GM18520 (cell line): ENCODE measurements at regions not wholly inside any gene's neighbourhood (a gene's known extent, or its start where the extent isn't known, plus 50 kb on each side); places are given as distances from the start of the nearest gene placed in this dataset.
A peak's percentile ranks its signal among the peaks of the same experiment; 100 is the strongest.
"Not testable (repeated sequence)": the region's sequence is repeated elsewhere in the genome, so short reads cannot be mapped to it uniquely, and the experiment has no call there.

Experiments used
- ATAC-seq: cut with Tn5 transposase; IDR thresholded peaks from one replicate; pipeline ENCODE4 v1.9.1; 2021; ENCODE audit not compliant: unreplicated experiment

DNA sequence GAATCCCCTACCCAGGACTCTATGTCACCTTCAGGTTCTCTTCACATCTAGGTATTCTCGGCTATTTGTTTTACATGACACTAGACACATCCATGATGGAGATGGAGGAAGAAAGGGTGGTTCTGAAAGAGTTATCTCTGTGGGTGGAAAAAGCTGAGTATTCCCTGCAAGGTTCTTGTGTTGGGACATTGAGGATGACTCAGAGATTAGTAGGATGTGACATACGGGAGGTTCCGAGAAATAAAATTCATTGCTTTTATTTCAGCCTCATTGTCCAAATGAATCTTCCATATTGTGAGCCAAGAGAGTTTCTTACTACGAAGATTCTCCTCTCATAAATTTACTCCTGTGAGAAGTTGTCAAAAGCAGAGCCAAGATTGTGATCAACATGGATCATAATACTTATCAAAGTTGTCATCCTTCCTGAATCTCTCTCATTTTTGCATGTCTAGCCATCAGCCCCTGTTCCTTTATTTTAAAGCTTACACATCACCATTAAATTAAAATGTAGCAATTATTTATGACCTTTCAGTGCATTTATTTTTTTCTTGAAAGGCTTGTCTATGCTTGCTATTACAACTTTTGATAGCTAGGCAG, 370.0 kb downstream of the PSAT1 start:
- no peak for ATAC-seq

GRCh38 chr9:78668148-78668832, 371.4 kb downstream of the PSAT1 start:
- ATAC-seq: no peak

DNA sequence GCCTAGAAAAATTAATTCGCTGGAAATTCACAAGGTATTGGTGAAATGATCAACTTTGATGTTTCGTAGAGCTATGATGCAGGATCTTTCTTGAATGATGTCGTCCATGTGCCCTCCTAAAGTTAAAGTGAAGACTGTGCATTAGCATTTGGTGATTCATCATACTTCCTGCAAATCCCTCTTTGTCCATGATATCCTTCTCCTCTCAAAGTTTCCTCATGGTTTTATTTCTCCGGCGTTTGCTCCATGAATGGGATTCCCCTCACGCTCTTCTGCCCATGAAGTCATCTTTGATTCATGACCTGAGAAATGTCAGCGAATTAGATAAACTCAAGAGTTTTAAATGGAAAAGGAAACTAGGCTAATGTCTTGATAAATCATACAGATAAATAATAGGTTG, 372.7 kb downstream of the PSAT1 start:
- ATAC-seq: no peak

- no peak for ATAC-seq
These were observed 374.9 kb downstream of the PSAT1 start for GRCh38 chr9:78671785-78672184.

DNA sequence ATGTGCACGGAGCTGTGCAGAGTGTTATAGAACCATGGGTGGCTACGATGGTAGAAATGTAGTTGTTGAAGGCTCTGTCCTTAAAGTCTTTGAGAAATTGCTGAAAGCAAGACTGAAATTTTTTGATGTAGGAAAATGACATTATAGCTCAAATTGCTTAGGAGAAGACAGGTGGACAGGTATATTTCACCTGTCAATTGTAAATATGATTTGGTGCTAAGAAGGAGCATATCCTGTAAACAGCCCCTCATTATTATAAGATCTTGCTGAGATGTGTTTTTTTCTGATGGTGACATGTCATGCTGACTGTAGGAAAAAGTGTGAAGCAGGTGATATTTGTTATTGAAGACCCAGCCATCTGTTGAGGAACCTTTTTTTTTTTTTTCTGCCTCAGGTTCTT, 377.9 kb downstream of the PSAT1 start:
- ATAC-seq: no peak

GRCh38 chr9:78676009-78676408, 379.1 kb downstream of the PSAT1 start:
- no peak for ATAC-seq

- ATAC-seq: no peak
These were observed 379.7 kb downstream of the PSAT1 start for GRCh38 chr9:78676623-78677022.

GRCh38 chr9:78677326-78677725, 380.4 kb downstream of the PSAT1 start:
- ATAC-seq: no peak

- ATAC-seq: no peak
These were observed 382.0 kb downstream of the PSAT1 start for GRCh38 chr9:78678877-78679276.

GRCh38 chr9:78680196-78680595, 383.3 kb downstream of the PSAT1 start:
- ATAC-seq: no peak

- no peak for ATAC-seq
These were observed 385.3 kb downstream of the PSAT1 start for GRCh38 chr9:78682216-78682615.

GRCh38 chr9:78685471-78685870, 388.5 kb downstream of the PSAT1 start:
- no peak for ATAC-seq

DNA sequence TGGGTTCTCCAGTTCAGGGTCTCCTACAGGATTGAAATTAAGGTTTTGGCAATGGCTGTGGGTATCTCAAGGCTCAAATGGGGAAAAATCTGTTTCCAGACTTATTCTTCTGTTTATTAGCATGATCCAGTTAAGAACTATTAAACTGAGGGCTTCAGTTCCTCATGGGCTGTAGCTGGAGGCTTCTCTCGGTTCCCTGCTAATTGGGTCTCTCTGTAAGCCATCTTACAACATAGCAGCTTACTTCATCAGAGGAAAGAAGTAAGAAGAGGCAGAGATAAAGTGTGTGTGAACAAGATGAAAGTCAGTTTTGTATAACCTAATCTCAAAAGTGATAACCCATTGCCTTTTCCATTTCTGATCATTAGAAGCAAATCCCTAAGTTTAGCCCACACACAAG, 391.9 kb downstream of the PSAT1 start:
- no peak for ATAC-seq

GRCh38 chr9:78691542-78691941, 394.6 kb downstream of the PSAT1 start:
- ATAC-seq: no peak

- no peak for ATAC-seq
These were observed 395.9 kb downstream of the PSAT1 start for GRCh38 chr9:78692871-78693270.

DNA sequence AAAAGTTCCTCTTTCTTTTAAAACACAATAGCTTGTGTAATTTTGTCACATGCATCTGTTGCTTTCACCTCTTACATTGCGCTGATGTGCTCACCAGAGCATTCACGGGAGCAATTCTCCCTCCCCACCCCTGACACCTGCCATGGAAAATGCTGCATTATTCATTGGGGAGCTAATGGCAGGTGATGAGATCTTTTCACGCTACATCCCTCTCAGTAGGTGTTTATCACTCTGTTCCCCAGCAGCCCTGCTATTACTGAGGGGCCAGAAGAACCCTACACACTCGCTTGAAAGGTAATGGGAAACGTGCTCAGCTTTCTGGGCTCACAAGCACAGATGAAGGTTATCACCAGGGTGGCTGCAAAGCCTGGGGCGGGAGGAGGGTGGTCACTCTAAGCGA, 398.0 kb downstream of the PSAT1 start:
- ATAC-seq: no peak

- ATAC-seq: no peak
These were observed 398.6 kb downstream of the PSAT1 start for GRCh38 chr9:78695519-78695918.

DNA sequence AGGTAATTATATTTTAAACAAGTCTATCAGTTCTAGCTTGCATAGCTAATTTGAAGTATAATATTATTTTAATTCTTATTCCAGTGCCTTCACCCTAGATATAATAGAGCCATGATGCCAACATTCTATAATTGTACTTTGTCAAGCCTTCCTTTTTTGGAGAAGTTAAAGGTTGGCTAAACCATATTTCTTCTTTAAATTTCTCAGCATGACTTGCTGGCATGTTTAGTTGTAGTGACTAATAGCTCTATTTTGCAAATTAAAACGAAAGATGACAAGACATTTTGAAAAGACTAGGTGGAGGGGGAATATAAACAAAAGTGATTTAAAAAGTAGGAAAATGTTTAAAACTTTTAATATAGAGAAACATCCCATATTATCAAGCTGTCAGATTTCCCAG, 400.7 kb downstream of the PSAT1 start:
- ATAC-seq: no peak

GRCh38 chr9:78698371-78698770, 401.4 kb downstream of the PSAT1 start:
- ATAC-seq: no peak

DNA sequence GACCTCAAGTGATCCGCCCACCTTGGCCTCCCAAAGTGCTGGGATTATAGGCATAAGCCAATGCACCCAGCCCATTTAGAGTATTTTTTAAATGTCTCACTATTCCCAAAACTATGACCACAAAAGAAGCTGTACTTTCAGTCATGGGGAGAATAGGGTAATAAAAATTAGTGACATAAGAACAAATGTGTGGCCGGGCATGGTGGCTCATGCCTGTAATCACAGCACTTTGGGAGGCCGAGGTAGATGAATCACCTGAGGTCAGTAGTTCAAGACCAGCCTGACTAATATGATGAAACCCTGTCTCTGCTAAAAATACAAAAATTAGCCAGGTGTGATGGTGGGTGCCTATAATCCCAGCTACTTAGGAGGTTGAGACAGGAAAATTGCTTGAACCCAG, 402.3 kb downstream of the PSAT1 start:
- not testable (repeated sequence) for ATAC-seq

- not testable (repeated sequence) for ATAC-seq
These were observed 407.2 kb downstream of the PSAT1 start for GRCh38 chr9:78704153-78704552.

DNA sequence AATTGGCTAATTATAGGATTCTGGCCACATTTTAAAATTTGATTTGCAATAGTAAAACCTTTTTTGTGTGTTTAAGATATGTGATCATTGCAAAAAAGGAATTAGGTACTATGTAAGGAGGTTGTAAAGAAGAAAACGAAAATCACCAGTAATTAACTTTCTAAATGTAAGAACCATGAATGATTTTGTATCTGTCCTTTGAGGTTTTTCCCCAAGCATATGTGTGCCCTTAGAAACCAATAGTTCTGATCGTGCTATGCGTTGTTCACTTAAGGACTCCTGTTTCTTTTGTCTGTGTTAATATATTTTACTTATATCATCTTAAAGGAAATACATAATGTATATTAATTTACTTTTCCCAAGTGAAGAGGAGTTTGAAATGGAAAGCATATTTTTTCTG, 410.2 kb downstream of the PSAT1 start:
- peak; percentile 23 for ATAC-seq

GRCh38 chr9:78707481-78707991, 410.6 kb downstream of the PSAT1 start:
- ATAC-seq: peak; percentile 88
